BJ (cell line): ENCODE measurements at regions not wholly inside any gene's neighbourhood (a gene's known extent, or its start where the extent isn't known, plus 50 kb on each side); places are given as distances from the start of the nearest gene placed in this dataset.

Source experiments
- CTCF ChIA-PET: fragments of 350-600 bp; formaldehyde crosslinking; extraction: SDS; loops from one replicate; lab custom pipeline; 2021; ENCODE audit warnings: antibody characterized with exemption, inconsistent platforms; lab: Yijun Ruan, JAX
- POLR2A ChIA-PET: fragments of 300-600 bp; sonication (Branson Sonifier 250); formaldehyde crosslinking; extraction: SDS; loops from one replicate; lab custom pipeline; 2021; ENCODE audit warnings: antibody characterized with exemption; lab: Charles Lee
- DNase-seq: peaks from one replicate; pipeline ENCODE4 v3.0.0-alpha.2; 2011; ENCODE audit warnings: low read depth
- H3K27me3 ChIP-seq: 2 replicates; pipeline ENCODE4 v1.6.0; 2011; ENCODE audit warnings: low read length; ENCODE audit not compliant: control insufficient read depth, insufficient read depth
- H3K36me3 ChIP-seq: 2 replicates; pipeline ENCODE4 v1.5.1; 2011; ENCODE audit warnings: low read length; ENCODE audit not compliant: control insufficient read depth, insufficient read depth
- H3K4me3 ChIP-seq: 2 replicates; pipeline ENCODE4 v1.5.1; 2011; ENCODE audit warnings: low read depth, mild to moderate bottlenecking, control low read depth, low read length
- CTCF ChIP-seq: IDR thresholded peaks from 2 replicates; pipeline ENCODE4 v1.5.1; 2011; ENCODE audit warnings: low read depth, mild to moderate bottlenecking, control low read depth, inconsistent platforms, low read length, moderate library complexity; ENCODE audit not compliant: insufficient read depth

DNA sequence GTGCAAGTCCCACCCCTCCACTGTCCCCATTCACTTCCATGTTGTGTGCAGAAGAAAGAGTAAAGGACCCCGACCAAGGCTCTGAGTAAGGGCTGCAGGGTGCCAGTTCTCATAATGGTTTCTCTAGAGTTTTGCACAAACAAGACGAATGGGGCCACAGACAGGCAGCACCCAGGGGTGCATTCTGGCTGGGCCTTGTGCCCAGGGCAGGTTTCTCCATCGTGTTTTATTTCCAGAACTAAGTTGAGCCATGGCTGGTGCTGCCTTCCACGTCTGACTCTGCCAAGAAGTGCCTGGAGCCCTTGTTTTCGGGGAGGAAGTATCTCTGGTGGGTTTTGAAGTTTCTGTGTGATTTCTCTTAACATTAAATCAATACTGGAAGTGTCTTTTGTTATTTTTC is 95.0 kb upstream of the SDK1 start:
- CTCF ChIA-PET: no interaction called here
- TF ChIP-seq CTCF: no peak
- H3K27me3 ChIP-seq: no peaks in the 10 kb centered on the region
- no peaks in the 10 kb centered on the region for H3K36me3 ChIP-seq
- DNase-seq: no peak
- no peak overlapping the region for H3K4me3 ChIP-seq
- POLR2A ChIA-PET: no interaction called here

DNA sequence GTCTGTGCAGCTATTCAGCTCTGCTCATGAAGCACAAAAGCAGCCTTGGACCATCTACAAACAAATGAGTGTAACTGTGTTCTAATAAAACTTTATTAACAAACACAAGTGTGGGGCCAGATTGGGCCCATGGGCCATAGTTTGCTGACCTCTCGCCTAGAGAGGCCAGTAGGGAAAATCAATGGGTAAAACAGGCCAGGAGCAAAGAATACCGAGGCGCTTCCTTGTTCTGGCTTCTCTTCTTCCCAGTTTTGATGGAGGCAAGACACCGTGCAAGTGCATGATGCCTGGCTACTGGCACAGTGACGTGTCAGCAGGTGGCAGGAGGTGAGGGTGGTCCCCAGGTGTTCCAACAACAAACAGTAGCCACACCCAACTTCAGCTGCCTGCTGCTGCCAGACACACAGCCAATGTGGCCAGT is 94.3 kb upstream of the SDK1 start:
- Histone ChIP-seq H3K27me3 (no peaks in the 10 kb centered on the region), H3K36me3 (no peaks in the 10 kb centered on the region), H3K4me3 (no peak overlapping the region)
- no peak for TF ChIP-seq CTCF
- no peak for DNase-seq
- CTCF ChIA-PET: no interaction called here
- POLR2A ChIA-PET: no interaction called here

DNA sequence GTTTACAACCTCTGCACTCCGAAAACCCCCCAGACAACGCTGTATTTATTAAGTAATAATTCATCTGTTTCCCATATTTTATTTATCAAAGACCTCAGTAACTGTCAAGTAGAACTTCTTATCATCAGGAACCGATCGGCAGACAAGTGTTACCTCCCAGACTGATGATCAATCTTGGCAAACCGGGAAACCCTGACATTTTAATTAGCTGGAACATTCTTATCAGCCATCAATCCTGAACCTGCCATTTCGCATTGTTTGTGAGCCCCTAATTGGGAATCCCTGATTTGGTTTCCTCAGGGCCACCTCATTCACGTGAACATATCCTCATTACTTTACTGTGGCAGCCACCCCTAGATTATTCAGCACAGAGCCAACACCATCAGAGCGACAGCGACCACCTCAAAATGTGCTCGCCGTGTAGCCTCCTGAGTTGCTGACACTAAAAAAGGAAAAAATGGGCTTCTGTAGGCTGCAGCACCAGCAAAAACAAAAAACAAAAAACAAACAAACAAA is 93.6 kb upstream of the SDK1 start:
- Histone ChIP-seq H3K36me3 (no peaks in the 10 kb centered on the region), H3K4me3 (no peak overlapping the region), H3K27me3 (no peaks in the 10 kb centered on the region)
- CTCF ChIA-PET: no interaction called here
- no peak for DNase-seq
- POLR2A ChIA-PET: no interaction called here
- TF ChIP-seq CTCF: no peak

GRCh38 chr7:3210531-3210930 is 90.5 kb upstream of the SDK1 start:
- TF ChIP-seq CTCF: no peak
- DNase-seq: no peak
- CTCF ChIA-PET: no interaction called here
- POLR2A ChIA-PET: no interaction called here
- Histone ChIP-seq H3K4me3 (no peak overlapping the region), H3K36me3 (no peaks in the 10 kb centered on the region), H3K27me3 (no peaks in the 10 kb centered on the region)

DNA sequence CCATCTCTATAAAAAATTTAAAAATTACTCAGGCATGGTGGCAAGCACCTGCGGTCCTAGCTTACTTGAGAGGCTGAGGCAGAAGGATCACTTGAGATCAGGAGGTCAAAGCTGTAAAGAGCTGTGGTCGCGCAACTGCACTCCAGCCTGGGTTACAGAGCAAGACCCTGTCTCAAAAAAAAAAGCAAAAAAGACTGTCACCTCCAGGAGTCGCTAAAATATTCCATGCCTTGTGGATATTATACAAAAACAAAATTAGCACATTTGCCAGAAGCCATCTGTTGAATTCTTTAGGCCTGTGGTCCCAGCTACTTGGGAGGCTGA is 87.0 kb upstream of the SDK1 start:
- Histone ChIP-seq H3K4me3 (no peak overlapping the region), H3K36me3 (no peaks in the 10 kb centered on the region), H3K27me3 (no peaks in the 10 kb centered on the region)
- DNase-seq: no peak
- TF ChIP-seq CTCF: no peak
- CTCF ChIA-PET: no interaction called here
- POLR2A ChIA-PET: no interaction called here
